ENCODE measurements at regions not wholly inside any gene's neighbourhood (a gene's known extent, or its start where the extent isn't known, plus 50 kb on each side); places are given as distances from the start of the nearest gene placed in this dataset.
"Not testable (repeated sequence)": the region's sequence is repeated elsewhere in the genome, so short reads cannot be mapped to it uniquely, and the experiment has no call there.

DNA sequence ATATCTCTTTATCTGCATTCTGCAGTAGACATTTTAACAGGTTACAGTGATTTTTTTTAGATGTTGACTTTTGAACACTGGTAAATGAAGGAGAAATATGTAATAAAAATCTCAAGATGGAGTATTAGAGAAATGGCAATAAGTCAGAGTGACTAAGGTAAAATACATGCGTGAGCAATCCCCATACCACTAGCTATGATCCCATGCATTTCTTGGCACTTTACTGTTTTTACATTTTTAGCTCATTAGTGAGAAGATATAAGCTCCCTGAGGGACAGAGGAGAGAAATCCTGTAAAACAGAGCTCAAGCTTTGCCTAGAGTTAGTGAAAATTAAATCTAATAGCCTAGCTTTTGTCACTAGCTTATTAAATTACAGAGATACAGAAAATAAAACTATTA lies 181.9 kb upstream of the TRPM3 start:
- H3K27ac ChIP-seq, result no peak overlapping the region
- DNase-seq (ENCODE audit: low read depth, low spot score), result no peak

DNA sequence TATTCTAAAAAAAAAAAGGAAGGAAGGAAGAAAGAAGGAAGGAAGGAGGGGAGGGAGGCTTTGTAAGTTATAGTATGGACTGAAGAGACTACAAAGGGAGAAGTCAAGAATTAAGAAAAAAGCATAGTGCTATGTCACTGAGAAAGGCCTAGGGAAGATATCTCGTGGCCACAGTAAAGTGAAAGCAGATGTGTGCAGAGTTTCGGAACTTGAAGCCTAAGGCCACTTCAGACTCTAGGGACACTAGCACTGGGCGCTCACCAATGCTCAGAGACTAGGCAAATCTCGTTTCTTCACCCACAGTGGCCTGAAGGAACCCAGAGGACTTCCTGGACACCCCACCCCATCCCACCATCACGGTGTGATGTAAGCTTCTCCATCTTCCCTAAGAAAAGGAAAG lies 181.4 kb upstream of the TRPM3 start:
- H3K27ac ChIP-seq, result no peak overlapping the region
- no peak for DNase-seq (ENCODE audit: low read depth, low spot score)

DNA sequence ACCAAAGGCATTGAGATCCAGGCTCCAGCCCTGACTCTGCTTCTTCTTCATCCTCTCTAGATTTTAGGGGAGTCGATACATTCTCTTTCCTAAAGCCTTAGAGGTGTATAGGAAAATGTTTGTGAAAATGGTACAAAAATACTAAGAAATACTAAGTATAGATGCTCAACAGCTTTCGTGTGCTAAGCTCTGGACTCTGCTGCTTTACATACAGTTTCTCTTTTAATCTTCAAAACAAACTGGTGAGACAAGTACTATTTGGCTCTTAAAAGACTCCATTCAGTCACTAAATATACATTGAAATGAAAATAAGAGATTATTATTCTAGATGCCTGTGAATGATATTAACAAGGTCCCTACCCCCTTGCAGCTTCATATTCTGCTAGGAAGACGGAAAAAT lies 174.5 kb upstream of the TRPM3 start:
- no peak for DNase-seq (ENCODE audit: low read depth, low spot score)
- H3K27ac ChIP-seq, result no peak overlapping the region

DNA sequence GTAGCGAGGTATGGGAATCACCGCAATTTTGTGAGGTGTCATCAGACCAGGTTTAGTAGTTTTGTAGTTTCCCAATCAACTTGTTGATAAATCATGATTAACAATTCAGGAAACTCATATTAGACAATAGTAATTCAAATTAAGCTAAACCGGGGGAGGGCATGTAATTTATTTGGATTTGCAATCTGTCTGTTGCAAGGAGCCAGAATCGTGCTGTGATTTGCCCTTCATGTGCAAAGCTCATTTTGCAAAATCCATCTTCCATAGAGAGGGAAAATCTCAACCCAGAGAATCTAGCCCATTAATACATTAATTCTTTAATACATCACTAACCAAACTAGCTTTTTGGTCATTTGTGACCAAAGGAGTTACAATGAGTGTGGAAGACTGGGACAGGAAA lies 164.7 kb upstream of the TRPM3 start:
- no peak overlapping the region for H3K27ac ChIP-seq
- no peak for DNase-seq (ENCODE audit: low read depth, low spot score)

DNA sequence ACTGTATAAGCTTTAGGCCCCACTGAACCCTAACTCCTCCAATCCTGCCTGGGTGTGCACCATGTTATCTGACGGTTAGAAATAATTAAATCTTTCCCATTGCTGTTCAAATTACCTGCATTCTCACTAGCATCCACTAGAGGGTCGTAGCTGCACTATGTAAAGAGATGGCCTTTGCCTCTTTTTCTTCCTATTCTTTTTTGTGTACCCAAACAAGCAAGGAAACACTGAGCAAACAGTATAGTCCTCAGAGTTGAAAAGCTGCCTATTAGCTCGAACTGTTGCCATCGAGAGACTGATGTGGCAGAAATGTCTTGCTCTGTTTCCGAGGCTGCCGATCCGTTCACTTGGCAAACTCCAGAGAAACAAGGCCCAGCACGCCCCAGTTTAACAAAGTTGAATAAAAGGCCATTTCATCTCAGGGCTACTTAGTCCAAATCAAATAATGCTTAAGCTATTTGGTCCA lies 163.8 kb upstream of the TRPM3 start:
- no peak overlapping the region for H3K27ac ChIP-seq
- no peak for DNase-seq (ENCODE audit: low read depth, low spot score)

DNA sequence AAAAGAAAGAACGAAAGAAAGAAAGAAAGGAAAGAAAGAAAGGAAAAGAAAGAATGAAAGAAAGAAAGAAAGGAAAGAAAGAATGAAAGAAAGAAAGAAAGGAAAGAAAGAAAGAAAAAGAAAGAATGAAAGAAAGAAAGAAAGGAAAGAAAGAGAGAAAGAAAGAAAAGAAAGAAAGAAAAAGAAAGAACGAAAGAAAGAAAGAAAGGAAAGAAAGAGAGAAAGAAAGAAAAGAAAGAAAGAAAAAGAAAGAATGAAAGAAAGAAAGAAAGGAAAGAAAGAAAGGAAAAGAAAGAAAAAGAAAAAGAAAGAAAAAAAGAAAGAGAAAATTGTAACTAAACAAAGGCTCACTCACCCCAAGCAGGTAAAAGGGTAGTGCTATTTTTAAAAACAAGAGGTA lies 160.7 kb upstream of the TRPM3 start:
- H3K27ac ChIP-seq, result not testable (repeated sequence)

DNA sequence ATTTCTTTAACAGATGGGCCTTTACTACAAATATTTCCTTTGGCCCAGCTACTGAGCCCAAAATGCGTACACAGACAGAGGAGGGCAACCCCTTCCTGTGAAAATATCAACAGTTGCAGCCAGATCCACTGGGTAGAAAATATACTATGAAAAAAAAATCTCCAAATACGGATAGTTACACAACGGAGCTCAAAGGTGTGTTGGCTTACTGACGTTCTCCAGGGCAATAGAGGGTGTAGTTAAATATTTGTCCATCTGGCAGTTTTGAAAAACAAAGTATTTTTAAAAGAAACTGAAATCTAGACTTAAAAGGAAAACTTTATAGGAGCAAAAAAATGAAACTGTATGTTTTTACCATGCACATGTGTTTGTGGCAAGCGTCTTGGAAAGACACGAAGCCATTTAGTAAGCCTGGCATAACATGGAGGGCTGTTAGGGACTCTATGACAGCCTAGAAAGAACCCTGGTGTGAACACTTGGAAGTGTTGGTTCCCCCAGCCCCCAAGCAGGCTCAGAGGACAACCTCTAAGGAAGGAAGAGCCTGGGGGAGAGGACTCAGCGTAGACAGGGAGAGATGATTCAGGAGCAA lies 157.8 kb upstream of the TRPM3 start:
- H3K27ac ChIP-seq, result no peak overlapping the region
- DNase-seq (ENCODE audit: low read depth, low spot score), result no peak

More for the DNA sequence above, 160.7 kb upstream of the TRPM3 start:
- not testable (repeated sequence) for DNase-seq (ENCODE audit: low read depth, low spot score)

DNA sequence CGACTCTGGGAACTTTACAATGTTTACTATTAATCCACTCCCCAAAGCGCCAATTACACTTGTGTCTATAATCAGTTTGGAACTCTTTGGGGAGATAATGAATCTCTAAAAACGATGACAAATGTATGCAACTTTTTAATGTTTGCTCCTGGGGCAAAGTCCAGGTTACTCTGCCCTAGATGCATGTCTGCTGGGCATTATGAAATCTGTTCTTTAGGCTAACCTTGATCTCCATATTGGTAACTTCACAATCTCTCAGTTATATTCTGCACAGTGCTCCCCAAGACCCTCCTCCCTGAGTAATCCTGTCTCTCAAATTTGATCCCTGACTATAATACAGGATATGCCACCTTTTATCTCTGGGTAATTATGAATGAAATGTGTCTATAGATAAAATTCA lies 152.2 kb upstream of the TRPM3 start:
- no peak overlapping the region for H3K27ac ChIP-seq
- no peak for DNase-seq (ENCODE audit: low read depth, low spot score)

DNA sequence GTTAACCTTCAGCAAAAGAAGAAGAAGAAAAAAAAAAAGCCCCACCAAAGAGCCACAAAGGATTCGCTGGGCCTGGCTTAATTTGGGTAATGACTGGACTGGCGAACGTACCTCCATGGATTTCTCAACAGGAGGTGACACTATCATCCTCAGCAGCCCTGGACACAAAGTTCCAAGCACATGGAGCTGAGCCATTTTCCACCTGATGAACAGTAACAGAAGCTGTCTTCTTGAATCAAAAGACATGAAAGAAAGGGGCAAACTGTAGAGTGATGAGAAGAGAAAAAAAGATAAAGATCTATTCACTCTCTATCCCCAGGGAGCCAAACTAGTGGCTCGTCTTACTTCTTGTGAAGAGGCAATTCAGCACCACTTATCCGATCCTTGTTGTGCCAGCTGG lies 150.2 kb upstream of the TRPM3 start:
- no peak overlapping the region for H3K27ac ChIP-seq
- no peak for DNase-seq (ENCODE audit: low read depth, low spot score)

DNA sequence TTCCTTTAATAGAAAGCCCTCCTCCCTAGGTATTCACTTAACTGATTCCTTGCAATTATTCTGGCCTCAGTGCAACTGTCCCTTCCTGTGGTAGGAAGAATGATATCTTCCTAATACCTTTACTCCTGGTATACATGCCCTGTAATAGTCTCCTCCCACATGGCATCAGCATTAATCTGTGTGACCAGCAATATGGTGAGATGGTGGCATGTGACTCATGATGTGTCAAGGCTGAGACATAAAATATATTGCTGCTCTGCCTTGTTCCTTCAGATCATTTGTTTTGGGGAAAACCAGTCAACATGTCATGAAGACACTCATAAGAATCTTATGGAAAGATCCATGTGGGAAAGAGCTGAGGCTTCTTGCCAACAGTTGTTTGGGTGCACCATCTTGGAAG lies 149.1 kb upstream of the TRPM3 start:
- no peak overlapping the region for H3K27ac ChIP-seq
- no peak for DNase-seq (ENCODE audit: low read depth, low spot score)

DNA sequence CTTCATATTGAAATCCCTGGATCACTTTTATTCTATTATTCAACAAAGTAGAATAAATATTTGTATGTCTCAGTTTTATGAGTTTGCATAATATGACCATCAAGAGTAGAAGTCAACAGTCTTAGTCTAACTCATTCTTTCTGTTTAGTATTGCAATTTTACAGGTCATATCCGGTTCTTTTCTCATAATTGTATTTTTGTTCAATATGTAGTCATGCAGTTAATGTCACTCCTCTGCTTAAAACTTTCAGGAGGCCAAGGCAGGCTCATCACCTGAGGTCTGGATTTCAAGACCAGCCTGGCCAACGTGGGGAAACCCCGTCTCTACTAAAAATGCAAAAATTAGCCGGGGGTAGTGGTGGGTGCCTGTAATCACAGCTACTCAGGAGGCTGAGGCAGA lies 148.4 kb upstream of the TRPM3 start:
- no peak for DNase-seq (ENCODE audit: low read depth, low spot score)
- H3K27ac ChIP-seq, result no peak overlapping the region

DNA sequence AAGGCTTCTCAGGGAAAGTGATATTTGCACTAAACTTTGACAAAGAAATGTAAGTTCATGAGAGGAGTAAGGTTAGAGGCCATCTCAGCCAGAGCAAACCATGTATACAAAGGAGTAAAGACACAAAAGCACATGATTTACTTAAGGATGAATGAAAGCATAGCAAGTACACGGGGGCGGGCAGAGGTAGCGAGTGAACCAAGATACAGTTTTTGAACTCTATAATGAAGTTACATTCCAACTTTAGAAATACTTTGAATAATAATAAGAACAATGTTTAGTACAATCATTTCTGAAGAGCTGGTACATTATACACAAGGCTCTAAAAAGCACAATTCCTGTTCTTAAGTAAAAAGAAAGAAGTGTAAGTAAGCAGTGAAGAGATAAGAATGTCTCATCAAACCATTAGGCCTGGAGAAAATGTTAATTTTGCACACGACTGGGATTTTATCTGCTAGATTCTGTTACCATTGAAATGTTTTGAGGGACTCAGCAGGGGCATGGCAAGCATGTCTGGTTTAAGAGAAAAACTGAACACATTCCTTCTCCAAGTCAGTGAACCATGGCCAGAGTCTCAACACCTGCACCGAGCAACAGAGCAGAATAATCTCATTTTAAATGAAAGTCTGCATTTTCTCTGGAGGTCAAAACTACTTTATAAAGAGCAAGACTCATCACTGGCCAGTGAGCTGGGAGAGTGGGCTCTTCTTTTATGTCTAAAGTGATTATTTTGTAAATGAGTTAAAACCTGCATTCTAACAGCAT lies 147.6 kb upstream of the TRPM3 start:
- DNase-seq (ENCODE audit: low read depth, low spot score), result no peak
- H3K27ac ChIP-seq, result no peak overlapping the region

DNA sequence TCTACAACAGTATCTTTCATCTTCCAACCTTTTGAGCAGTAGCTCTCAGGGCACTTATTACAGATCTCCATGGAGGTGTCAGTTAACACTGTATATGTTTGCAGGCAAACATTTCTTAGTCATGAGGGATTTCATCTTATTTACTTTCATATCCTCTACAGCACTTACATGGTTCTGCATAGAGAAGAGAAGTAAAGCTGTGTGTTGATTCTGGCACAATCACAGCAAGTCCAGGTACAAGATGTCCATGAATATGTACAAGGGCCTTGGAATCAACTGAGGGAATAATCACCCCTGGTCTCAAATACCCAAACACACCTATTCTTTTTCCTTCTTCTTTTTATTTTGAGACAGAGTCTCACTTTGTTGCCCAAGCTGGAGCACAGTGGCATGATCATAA lies 142.0 kb upstream of the TRPM3 start:
- no peak overlapping the region for H3K27ac ChIP-seq
- no peak for DNase-seq (ENCODE audit: low read depth, low spot score)

DNA sequence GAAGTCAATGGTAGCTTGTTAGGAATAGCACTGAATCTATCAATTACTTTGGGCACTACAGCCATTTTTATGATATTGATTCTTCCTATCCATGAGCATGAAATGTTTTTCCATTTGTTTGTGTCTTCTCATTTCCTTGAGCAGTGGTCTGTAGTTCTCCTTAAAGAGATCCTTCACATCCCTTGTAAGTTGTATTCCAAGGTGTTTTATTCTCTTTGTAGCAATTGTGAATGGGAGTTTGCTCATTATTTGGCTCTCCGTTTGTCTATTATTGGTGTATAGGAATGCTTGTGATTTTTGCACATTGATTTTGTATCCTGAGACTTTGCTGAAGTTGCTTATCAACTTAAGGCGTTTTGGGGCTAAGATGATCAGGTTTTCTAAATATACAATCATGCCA lies 139.0 kb upstream of the TRPM3 start:
- not testable (repeated sequence) for DNase-seq (ENCODE audit: low read depth, low spot score); H3K27ac ChIP-seq

DNA sequence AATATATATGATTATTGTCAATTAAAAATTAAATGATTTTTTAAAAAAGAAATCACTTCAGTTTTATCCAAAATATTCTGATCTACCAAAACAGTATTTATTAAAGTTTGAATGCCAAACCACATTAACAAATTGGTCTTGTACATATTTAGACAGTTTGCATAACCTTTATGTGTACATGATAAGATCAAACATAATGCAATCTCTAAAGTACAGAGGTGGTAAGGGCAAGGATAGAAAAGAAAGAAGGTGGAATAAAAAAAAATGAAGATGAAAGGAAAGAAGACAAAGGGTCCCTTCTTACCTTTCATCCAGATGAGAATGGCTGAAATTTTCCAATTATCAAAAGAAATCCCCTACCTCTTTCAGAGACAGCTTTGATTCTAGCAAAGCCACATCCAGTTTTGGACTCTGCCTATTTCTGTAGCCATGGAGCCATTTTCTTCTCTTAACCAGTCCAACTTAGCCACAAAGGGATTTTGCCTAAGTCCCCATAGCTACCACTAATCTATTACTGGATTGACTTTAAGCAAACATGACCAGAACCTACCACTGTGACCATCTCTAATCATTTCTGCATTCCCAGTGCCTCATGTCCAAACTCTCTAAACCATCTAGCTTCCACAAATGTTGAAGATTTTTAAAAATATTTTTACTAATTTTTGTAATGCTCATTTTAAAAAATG lies 133.3 kb upstream of the TRPM3 start:
- DNase-seq (ENCODE audit: low read depth, low spot score), result no peak
- H3K27ac ChIP-seq, result no peak overlapping the region

DNA sequence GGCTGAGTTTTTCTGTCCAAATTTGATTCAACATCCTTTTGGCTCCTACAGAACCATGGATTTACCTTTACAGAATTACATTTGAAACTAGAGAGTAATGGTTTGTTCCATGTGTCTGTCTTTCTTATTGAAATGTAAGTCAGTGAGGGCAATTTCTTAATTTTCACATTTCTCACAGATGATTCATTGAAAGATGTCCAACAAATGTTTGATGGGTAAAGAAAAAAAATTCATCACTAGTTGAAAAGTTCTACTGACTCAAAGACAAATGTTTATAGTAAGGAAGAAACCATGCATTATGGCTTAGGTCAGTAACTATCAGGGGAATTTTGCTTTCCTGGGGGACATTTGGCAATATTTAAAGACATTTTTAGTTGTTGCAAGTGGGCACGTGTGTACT lies 131.6 kb upstream of the TRPM3 start:
- no peak for DNase-seq (ENCODE audit: low read depth, low spot score)
- no peak overlapping the region for H3K27ac ChIP-seq

DNA sequence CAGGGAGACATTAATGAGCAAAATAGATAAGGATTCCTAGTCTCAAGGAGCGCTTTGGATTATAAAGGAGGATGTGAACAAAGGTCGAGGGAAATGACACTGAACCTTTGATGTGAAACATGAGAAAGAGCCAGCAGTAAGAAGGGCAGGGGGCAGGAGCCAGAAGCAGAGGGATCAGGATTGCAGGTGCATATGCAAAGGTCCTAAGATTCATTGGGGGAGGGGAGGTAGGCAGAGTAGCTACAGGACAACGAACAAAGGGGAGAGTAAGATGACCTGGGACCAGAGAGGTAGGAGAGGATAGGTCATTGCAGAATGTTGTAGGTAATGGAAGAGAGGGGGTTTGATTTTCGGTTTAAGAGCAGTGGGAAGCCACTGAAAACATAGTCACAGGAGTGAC lies 129.2 kb upstream of the TRPM3 start:
- H3K27ac ChIP-seq, result no peak overlapping the region
- no peak for DNase-seq (ENCODE audit: low read depth, low spot score)

DNA sequence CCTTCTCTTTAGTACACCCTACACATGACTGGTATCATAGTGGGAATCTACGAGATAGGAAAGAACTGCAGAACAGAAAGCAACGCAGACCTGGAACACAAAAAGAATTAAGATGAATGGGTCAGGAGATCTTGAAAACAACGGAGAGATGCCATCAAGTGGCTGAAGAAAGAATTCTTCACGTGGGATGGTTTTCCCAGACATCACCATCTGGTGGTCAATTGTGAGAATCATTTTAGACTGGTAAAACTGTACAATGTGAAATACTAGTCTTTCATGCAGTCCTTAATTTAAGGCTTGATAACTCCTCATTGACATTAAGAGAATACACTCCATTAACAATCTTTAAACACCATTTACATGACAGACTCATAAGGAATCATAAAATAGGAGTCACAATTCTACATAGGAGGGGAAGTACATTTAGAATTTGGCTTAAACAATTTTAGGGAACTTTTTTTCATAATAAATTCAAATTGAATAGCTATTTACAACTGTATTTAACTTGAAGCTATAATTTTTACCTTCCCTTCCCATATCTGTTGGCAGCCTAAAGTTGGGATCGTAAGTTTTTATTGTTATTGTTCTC lies 128.4 kb upstream of the TRPM3 start:
- no peak overlapping the region for H3K27ac ChIP-seq
- DNase-seq (ENCODE audit: low read depth, low spot score), result no peak

DNA sequence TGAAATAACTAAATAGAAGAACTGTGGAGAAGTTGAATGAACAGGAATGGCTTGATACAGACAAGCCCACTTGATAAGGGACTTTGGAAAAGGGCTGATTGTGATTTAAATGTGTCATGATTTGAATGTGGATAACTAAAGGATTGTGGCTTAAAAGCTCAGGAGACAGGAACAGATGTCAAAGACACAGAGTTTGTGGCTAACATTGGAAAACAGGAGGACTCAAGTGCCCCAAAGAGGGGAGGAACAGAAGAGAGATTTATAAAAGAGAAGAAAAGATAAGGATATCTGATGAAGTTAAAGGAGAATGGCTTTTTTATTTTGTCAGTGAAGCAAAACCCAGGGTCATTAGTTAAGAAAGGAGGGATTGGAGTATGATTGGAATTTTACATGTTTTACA lies 124.2 kb upstream of the TRPM3 start:
- H3K27ac ChIP-seq, result no peak overlapping the region

DNA sequence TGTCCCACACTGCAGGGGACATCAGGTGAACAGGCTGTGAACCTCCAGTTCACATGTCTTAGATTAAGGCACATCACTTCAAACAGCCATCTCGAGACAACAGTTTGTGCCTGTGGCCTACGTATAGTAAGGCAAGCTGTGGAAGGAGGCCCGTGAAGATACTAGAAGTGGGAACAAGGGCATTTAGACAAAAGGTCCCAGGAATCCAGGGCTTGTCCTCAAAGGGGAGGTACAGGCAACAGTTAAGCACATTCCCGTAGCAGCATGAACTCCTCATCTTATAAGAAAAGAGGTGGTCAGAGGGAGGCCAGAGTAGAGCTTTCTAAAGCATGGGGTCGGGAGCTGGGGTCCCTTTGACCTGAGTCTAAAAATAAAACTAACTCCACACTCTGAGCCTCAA lies 122.5 kb upstream of the TRPM3 start:
- H3K27ac ChIP-seq, result no peak overlapping the region
- DNase-seq (ENCODE audit: low read depth, low spot score), result no peak

More for the DNA sequence above, 124.2 kb upstream of the TRPM3 start:
- no peak for DNase-seq (ENCODE audit: low read depth, low spot score)

DNA sequence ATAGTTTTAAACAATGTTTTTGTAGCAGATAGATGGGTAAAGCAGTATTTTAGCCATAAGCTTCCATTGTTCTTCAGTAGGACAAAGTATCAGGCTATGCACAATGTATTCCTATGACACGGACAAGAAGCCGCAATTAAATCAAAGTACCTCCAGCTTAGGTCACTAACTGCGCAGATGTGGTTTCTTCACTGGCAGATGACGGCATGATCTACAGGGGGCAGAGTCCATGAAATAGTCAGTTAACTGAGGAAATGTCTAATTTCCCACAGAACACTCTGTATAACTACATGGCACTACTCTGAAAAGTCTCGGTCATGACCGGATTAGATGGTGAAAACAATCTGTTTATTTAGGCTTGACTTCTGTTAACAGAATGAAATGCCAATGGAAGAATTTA lies 120.7 kb upstream of the TRPM3 start:
- no peak for DNase-seq (ENCODE audit: low read depth, low spot score)
- H3K27ac ChIP-seq, result no peak overlapping the region
